Keratinocyte (primary cell): ENCODE measurements at regions not wholly inside any gene's neighbourhood (a gene's known extent, or its start where the extent isn't known, plus 50 kb on each side); places are given as distances from the start of the nearest gene placed in this dataset.

Experiments
- DNase-seq: peaks from one replicate; pipeline ENCODE4 v3.0.0-alpha.2; 2011; ENCODE audit warnings: low read depth, missing footprints, low spot score
- FAIRE-seq: peaks from 2 replicates; lab custom pipeline; 2011; peaks lifted over from hg19 to GRCh38; lab: Jason Lieb, UNC
- H2AFZ ChIP-seq: 2 replicates; pipeline ENCODE4 v1.6.0; 2012; ENCODE audit warnings: low read length, control low read depth, inconsistent platforms; ENCODE audit not compliant: control insufficient read depth
- H3K27ac ChIP-seq: 2 replicates; pipeline ENCODE4 v1.5.1; 2011; ENCODE audit warnings: low read length; ENCODE audit not compliant: control insufficient read depth, insufficient read depth
- H3K27me3 ChIP-seq: 3 replicates; pipeline ENCODE4 v1.6.0; 2011; ENCODE audit warnings: low read length; ENCODE audit not compliant: control insufficient read depth, insufficient read depth; ENCODE audit errors: extremely low read depth
- H3K36me3 ChIP-seq, 2 experiments: 2 replicates in 1 of 2; 3 replicates in 1 of 2; pipeline ENCODE4 v1.5.1; 2011; ENCODE audit warnings: low read length in 2 of 2, mild to moderate bottlenecking in 1 of 2; ENCODE audit not compliant: control insufficient read depth in 2 of 2, insufficient read depth in 2 of 2; ENCODE audit errors: extremely low read depth in 1 of 2
- H3K4me1 ChIP-seq: 3 replicates; pipeline ENCODE4 v1.5.1; 2011; ENCODE audit warnings: low read length; ENCODE audit not compliant: control insufficient read depth, insufficient read depth; ENCODE audit errors: extremely low read depth
- H3K4me2 ChIP-seq: 3 replicates; pipeline ENCODE4 v1.6.0; 2011; ENCODE audit warnings: low read depth, low read length; ENCODE audit not compliant: control insufficient read depth, insufficient read depth; ENCODE audit errors: extremely low read depth
- H3K4me3 ChIP-seq, 3 experiments: fragments of 200-600 bp in 1 of 3; sonication (generic) in 1 of 3; 2 replicates in 2 of 3; 3 replicates in 1 of 3; pipeline ENCODE4 v1.5.1; 2011 to 2016; ENCODE audit warnings: low read length in 3 of 3, mild to moderate bottlenecking in 3 of 3, control low read depth in 2 of 3, inconsistent platforms in 1 of 3, low read depth in 1 of 3, mixed read lengths in 1 of 3, mixed run types in 1 of 3, moderate library complexity in 1 of 3; ENCODE audit not compliant: control insufficient read depth in 2 of 3, insufficient read depth in 2 of 3; ENCODE audit errors: extremely low read depth in 1 of 3
- H3K79me2 ChIP-seq: 2 replicates; pipeline ENCODE4 v1.6.0; 2012; ENCODE audit warnings: low read length; ENCODE audit not compliant: control insufficient read depth, insufficient read depth
- H3K9ac ChIP-seq: 3 replicates; pipeline ENCODE4 v1.6.0; 2011; ENCODE audit warnings: low read length; ENCODE audit not compliant: control insufficient read depth, insufficient read depth; ENCODE audit errors: extremely low read depth
- H3K9me1 ChIP-seq: 3 replicates; pipeline ENCODE4 v1.6.0; 2011; ENCODE audit warnings: low read length; ENCODE audit not compliant: control insufficient read depth, insufficient read depth; ENCODE audit errors: extremely low read depth
- H3K9me3 ChIP-seq: 2 replicates; pipeline ENCODE4 v1.5.1; 2012; ENCODE audit warnings: low read depth, low read length; ENCODE audit not compliant: control insufficient read depth
- H4K20me1 ChIP-seq: 3 replicates; pipeline ENCODE4 v1.6.0; 2011; ENCODE audit warnings: low read length; ENCODE audit not compliant: control insufficient read depth, insufficient read depth; ENCODE audit errors: extremely low read depth
- EZH2 ChIP-seq: IDR thresholded peaks from one replicate; pipeline ENCODE4 v1.6.1; 2012; ENCODE audit warnings: inconsistent platforms, mild to moderate bottlenecking, low read length, moderate library complexity
- dilution Hi-C: fragments of 300-500 bp; cut with MboI; formaldehyde crosslinking; loops from one replicate; pipeline ENCODE4 v1.7.0; 2020; ENCODE audit warnings: low sequenced_read_pairs; ENCODE audit not compliant: extremely low pct_ligation_motif_present
- TF ChIP-seq, protein P1 (sequence below), 3 experiments: IDR thresholded peaks in 1 of 3; conservative IDR thresholded peaks in 1 of 3; optimal IDR thresholded peaks in 1 of 3; 2 replicates in 2 of 3; 3 replicates in 1 of 3; pipeline versions ENCODE3 to v1.5.1; 2011; ENCODE audit warnings: low read length in 3 of 3, mild to moderate bottlenecking in 3 of 3, moderate library complexity in 2 of 3, control low read depth in 1 of 3, inconsistent platforms in 1 of 3; ENCODE audit not compliant: insufficient read depth in 2 of 3; ENCODE audit errors: extremely low read depth in 1 of 3

DNA sequence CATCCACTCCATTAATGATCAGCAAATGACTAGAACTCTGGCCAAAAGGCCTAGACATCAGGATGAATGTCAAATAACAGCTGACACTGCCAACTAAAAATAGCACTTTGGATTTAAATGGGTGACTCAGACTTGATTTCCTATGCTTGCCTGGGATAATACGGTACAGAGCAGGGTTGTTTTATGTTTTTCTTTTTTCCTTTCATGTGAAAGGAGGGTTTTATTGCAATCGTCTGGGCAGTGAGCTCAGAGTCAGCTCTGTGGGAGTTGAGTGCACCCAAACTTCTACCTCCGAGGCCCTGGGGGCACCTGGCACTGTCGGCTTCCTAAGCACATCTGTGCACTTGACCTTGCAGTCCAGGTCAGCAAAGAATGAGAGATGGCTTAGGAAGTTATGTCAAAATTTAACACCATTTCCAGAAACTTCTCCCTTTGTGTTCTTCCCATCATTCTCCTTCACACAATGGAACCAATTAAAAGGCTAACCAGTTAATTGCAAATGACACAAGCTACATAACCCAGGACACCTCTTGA is 134.1 kb downstream of the LACC1 start:
- Histone ChIP-seq H3K27me3 (no peaks in the 10 kb centered on the region), H3K4me3 (no peak overlapping the region), H4K20me1 (no peaks in the 10 kb centered on the region), H3K4me2 (no peak overlapping the region), H3K4me1 (no peaks in the 10 kb centered on the region), H3K9ac (no peak overlapping the region), H3K9me1 (no peaks in the 10 kb centered on the region), H3K36me3 (no peaks in the 10 kb centered on the region), H2AFZ (no peak overlapping the region), H3K9me3 (no peaks in the 10 kb centered on the region), H3K79me2 (no peaks in the 10 kb centered on the region), H3K27ac (no peak overlapping the region)
- TF ChIP-seq, protein P1, sequence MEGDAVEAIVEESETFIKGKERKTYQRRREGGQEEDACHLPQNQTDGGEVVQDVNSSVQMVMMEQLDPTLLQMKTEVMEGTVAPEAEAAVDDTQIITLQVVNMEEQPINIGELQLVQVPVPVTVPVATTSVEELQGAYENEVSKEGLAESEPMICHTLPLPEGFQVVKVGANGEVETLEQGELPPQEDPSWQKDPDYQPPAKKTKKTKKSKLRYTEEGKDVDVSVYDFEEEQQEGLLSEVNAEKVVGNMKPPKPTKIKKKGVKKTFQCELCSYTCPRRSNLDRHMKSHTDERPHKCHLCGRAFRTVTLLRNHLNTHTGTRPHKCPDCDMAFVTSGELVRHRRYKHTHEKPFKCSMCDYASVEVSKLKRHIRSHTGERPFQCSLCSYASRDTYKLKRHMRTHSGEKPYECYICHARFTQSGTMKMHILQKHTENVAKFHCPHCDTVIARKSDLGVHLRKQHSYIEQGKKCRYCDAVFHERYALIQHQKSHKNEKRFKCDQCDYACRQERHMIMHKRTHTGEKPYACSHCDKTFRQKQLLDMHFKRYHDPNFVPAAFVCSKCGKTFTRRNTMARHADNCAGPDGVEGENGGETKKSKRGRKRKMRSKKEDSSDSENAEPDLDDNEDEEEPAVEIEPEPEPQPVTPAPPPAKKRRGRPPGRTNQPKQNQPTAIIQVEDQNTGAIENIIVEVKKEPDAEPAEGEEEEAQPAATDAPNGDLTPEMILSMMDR (optimal IDR thresholded peaks at IDR 0.05 in 1 of 3, IDR thresholded peaks at IDR 0.05 in 1 of 3, conservative IDR thresholded peaks at IDR 0.05 in 1 of 3; ENCODE audit: extremely low read depth in 1 of 3, insufficient read depth in 2 of 3, low read length in 3 of 3) = no peak
- no peak for TF ChIP-seq EZH2
- DNase-seq = no peak
- peak; percentile 36 for FAIRE-seq
- dilution Hi-C loops = no loop called here

DNA sequence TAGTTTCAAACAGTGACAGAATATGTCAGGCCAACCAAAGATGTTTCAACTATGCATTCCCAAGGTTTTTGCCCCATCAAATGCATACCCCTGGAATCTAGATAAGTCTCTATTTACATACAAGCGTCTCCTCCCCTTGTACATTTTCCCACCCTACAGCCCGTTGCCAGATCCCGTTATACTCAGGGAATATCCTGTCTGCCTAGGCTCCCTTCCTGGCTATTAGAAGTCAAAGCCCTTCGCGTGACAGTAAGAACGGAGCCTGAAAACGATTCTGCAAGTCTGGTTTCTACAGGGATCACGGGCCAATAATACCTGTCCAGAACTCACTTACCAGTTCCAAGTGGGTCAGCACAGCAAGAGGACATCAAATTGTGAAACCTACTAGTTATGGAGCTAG is 134.8 kb downstream of the LACC1 start:
- no peak overlapping the region for H3K4me2 ChIP-seq
- DNase-seq (no peak), FAIRE-seq (no peak)
- H3K9me1 ChIP-seq = no peaks in the 10 kb centered on the region
- H3K36me3 ChIP-seq = no peaks in the 10 kb centered on the region
- H3K27ac ChIP-seq = no peak overlapping the region
- dilution Hi-C loops = no loop called here
- H3K9me3 ChIP-seq = no peaks in the 10 kb centered on the region
- no peaks in the 10 kb centered on the region for H3K4me1 ChIP-seq
- TF ChIP-seq, protein P1 (optimal IDR thresholded peaks at IDR 0.05 in 1 of 3, IDR thresholded peaks at IDR 0.05 in 1 of 3, conservative IDR thresholded peaks at IDR 0.05 in 1 of 3; ENCODE audit: extremely low read depth in 1 of 3, insufficient read depth in 2 of 3, low read length in 3 of 3) = no peak
- no peak for TF ChIP-seq EZH2
- H3K79me2 ChIP-seq = no peaks in the 10 kb centered on the region
- H3K4me3 ChIP-seq = no peak overlapping the region
- no peaks in the 10 kb centered on the region for H3K27me3 ChIP-seq
- no peak overlapping the region for H3K9ac ChIP-seq
- H2AFZ ChIP-seq = no peak overlapping the region
- no peaks in the 10 kb centered on the region for H4K20me1 ChIP-seq
